ENCODE measurements at regions not wholly inside any gene's neighbourhood (a gene's known extent, or its start where the extent isn't known, plus 50 kb on each side); places are given as distances from the start of the nearest gene placed in this dataset.
A peak's percentile ranks its signal among the peaks of the same experiment; 100 is the strongest.

- Histone ChIP-seq H3K4me3 (ENCODE audit: low read length, poor library complexity, severe bottlenecking) (no peak overlapping the region), H3K36me3 (ENCODE audit: insufficient read depth, low read length) (no peaks in the 10 kb centered on the region), H3K4me2 (ENCODE audit: low read depth, low read length, poor library complexity, severe bottlenecking) (no peak overlapping the region), H3F3A (ENCODE audit: low read depth) (no peaks in the 10 kb centered on the region), H3K79me2 (ENCODE audit: insufficient read depth, low read length) (no peaks in the 10 kb centered on the region), H4K20me1 (ENCODE audit: insufficient read depth, low read length, poor library complexity, severe bottlenecking) (no peaks in the 10 kb centered on the region), H2AFZ (ENCODE audit: low read length) (no peak overlapping the region), H3K9me3 (ENCODE audit: insufficient read depth, low read depth, low read length) (no peaks in the 10 kb centered on the region), H3K4me1 (ENCODE audit: insufficient read depth, low read length, poor library complexity, severe bottlenecking) (peaks cover 4% of the 10 kb centered on the region), H3K9ac (ENCODE audit: low read depth, low read length, poor library complexity, severe bottlenecking) (no peak overlapping the region), H3K9me2 (replicated peaks; ENCODE audit: low read depth, low read length) (no peaks in the 10 kb centered on the region), H3K27me3 (ENCODE audit: insufficient read depth, low read length, poor library complexity, severe bottlenecking) (no peaks in the 10 kb centered on the region)
- TF ChIP-seq CTCF (conservative IDR thresholded peaks at IDR 0.05; ENCODE audit: low read length) (no peak), EZH2phosphoT487 (IDR thresholded peaks at IDR 0.05; ENCODE audit: borderline replicate concordance) (no peak)
Observed at GRCh38 chr4:22573198-22573597, 57.3 kb upstream of the ADGRA3 start.

- Histone ChIP-seq H3K27me3 (ENCODE audit: insufficient read depth, low read length, poor library complexity, severe bottlenecking) (no peaks in the 10 kb centered on the region), H3K36me3 (ENCODE audit: insufficient read depth, low read length) (no peaks in the 10 kb centered on the region), H3K9me2 (replicated peaks; ENCODE audit: low read depth, low read length) (no peaks in the 10 kb centered on the region), H3K4me1 (ENCODE audit: insufficient read depth, low read length, poor library complexity, severe bottlenecking) (peaks cover 8% of the 10 kb centered on the region), H3F3A (ENCODE audit: low read depth) (no peaks in the 10 kb centered on the region), H3K79me2 (ENCODE audit: insufficient read depth, low read length) (no peaks in the 10 kb centered on the region), H3K9me3 (ENCODE audit: insufficient read depth, low read depth, low read length) (no peaks in the 10 kb centered on the region), H2AFZ (ENCODE audit: low read length) (no peak overlapping the region), H3K4me2 (ENCODE audit: low read depth, low read length, poor library complexity, severe bottlenecking) (no peak overlapping the region), H3K4me3 (ENCODE audit: low read length, poor library complexity, severe bottlenecking) (no peak overlapping the region), H3K9ac (ENCODE audit: low read depth, low read length, poor library complexity, severe bottlenecking) (no peak overlapping the region), H4K20me1 (ENCODE audit: insufficient read depth, low read length, poor library complexity, severe bottlenecking) (no peaks in the 10 kb centered on the region)
- no peak for TF ChIP-seq CTCF (conservative IDR thresholded peaks at IDR 0.05; ENCODE audit: low read length)
- no peak for TF ChIP-seq EZH2phosphoT487 (IDR thresholded peaks at IDR 0.05; ENCODE audit: borderline replicate concordance)
Observed at GRCh38 chr4:22573641-22574040, 57.8 kb upstream of the ADGRA3 start.

- no peaks in the 10 kb centered on the region for H3K9me2 ChIP-seq (replicated peaks; ENCODE audit: low read depth, low read length)
- H3F3A ChIP-seq (ENCODE audit: low read depth) = no peaks in the 10 kb centered on the region
- H4K20me1 ChIP-seq (ENCODE audit: insufficient read depth, low read length, poor library complexity, severe bottlenecking) = no peaks in the 10 kb centered on the region
- H3K4me1 ChIP-seq (ENCODE audit: insufficient read depth, low read length, poor library complexity, severe bottlenecking) = peaks cover 10% of the 10 kb centered on the region
- TF ChIP-seq EZH2phosphoT487 (IDR thresholded peaks at IDR 0.05; ENCODE audit: borderline replicate concordance) (no peak), CTCF (conservative IDR thresholded peaks at IDR 0.05; ENCODE audit: low read length) (peak; percentile 14; the same call in 1 of the 2 replicates)
- H3K9me3 ChIP-seq (ENCODE audit: insufficient read depth, low read depth, low read length) = no peaks in the 10 kb centered on the region
- H3K9ac ChIP-seq (ENCODE audit: low read depth, low read length, poor library complexity, severe bottlenecking) = no peak overlapping the region
- H3K79me2 ChIP-seq (ENCODE audit: insufficient read depth, low read length) = no peaks in the 10 kb centered on the region
- H2AFZ ChIP-seq (ENCODE audit: low read length) = no peak overlapping the region
- no peaks in the 10 kb centered on the region for H3K27me3 ChIP-seq (ENCODE audit: insufficient read depth, low read length, poor library complexity, severe bottlenecking)
- no peaks in the 10 kb centered on the region for H3K36me3 ChIP-seq (ENCODE audit: insufficient read depth, low read length)
- H3K4me2 ChIP-seq (ENCODE audit: low read depth, low read length, poor library complexity, severe bottlenecking) = no peak overlapping the region
- no peak overlapping the region for H3K4me3 ChIP-seq (ENCODE audit: low read length, poor library complexity, severe bottlenecking)
Observed at GRCh38 chr4:22574424-22574823, 58.6 kb upstream of the ADGRA3 start.
